ENCODE measurements at regions not wholly inside any gene's neighbourhood (a gene's known extent, or its start where the extent isn't known, plus 50 kb on each side); places are given as distances from the start of the nearest gene placed in this dataset.

- H3K27ac ChIP-seq (ENCODE audit: low read length) = peak overlapping the region; percentile 51; the same call in 1 of the 2 replicates
- no peaks in the 10 kb centered on the region for H3K27me3 ChIP-seq (ENCODE audit: control insufficient read depth, insufficient read depth, low read length)
- H3K36me3 ChIP-seq (ENCODE audit: control insufficient read depth, insufficient read depth, low read length) = no peaks in the 10 kb centered on the region
- CTCF ChIA-PET = no interaction called here
- in situ Hi-C loops (cut with HindIII; ENCODE audit: low pct_unique_long_range_greater_than_20kb, low sequenced_read_pairs) (no loop called here), intact Hi-C loops (cut with micrococcal nuclease; ENCODE audit: unreplicated experiment) (no loop called here)
- ATAC-seq = no peak
- no peak for DNase-seq (ENCODE audit: low read depth, low spot score)
- no TSS peak for BruUV-seq (replicated peaks)
- no peak overlapping the region for H3K4me3 ChIP-seq (ENCODE audit: low read depth in 2 of 2, low read length in 2 of 2)
- POLR2A ChIA-PET = no interaction called here
- TF ChIP-seq TCF7L2 (IDR thresholded peaks at IDR 0.05; ENCODE audit: low read depth, low read length) (no peak), POLR2AphosphoS5 (IDR thresholded peaks at IDR 0.05; ENCODE audit: low read depth, low read length) (no peak), REST (IDR thresholded peaks at IDR 0.05; ENCODE audit: insufficient read depth in 1 of 2, low read depth in 2 of 2, low read length in 1 of 2) (no peak), SIN3A (IDR thresholded peaks at IDR 0.05; ENCODE audit: borderline replicate concordance, insufficient read depth, low read depth, low read length) (no peak), CTCF (IDR thresholded peaks at IDR 0.05) (no peak)
- H3K4me1 ChIP-seq (ENCODE audit: control insufficient read depth, insufficient read depth, low read length) = no peaks in the 10 kb centered on the region
- H3K9me3 ChIP-seq (ENCODE audit: control insufficient read depth, insufficient read depth, low read depth, low read length) = no peaks in the 10 kb centered on the region
These were observed 1537.4 kb downstream of the NCAM2 start for GRCh38 chr21:22535630-22536029.

GRCh38 chr21:22536509-22536908 lies 1538.3 kb downstream of the NCAM2 start:
- no TSS peak for BruUV-seq (replicated peaks)
- in situ Hi-C loops (cut with HindIII; ENCODE audit: low pct_unique_long_range_greater_than_20kb, low sequenced_read_pairs) (no loop called here), intact Hi-C loops (cut with micrococcal nuclease; ENCODE audit: unreplicated experiment) (no loop called here)
- H3K36me3 ChIP-seq (ENCODE audit: control insufficient read depth, insufficient read depth, low read length) = no peaks in the 10 kb centered on the region
- H3K4me3 ChIP-seq (ENCODE audit: low read depth in 2 of 2, low read length in 2 of 2) = no peak overlapping the region
- CTCF ChIA-PET = no interaction called here
- DNase-seq (ENCODE audit: low read depth, low spot score) (no peak), ATAC-seq (peak; percentile 75)
- no peaks in the 10 kb centered on the region for H3K4me1 ChIP-seq (ENCODE audit: control insufficient read depth, insufficient read depth, low read length)
- H3K27ac ChIP-seq (ENCODE audit: low read length) = no peak overlapping the region; the same call in 1 of the 2 replicates
- POLR2A ChIA-PET = interaction anchor here (0.6 kb wide), 1 partner anchor 22 kb away, joined by 5 read pairs; no protein-coding TSS in a partner anchor
- H3K9me3 ChIP-seq (ENCODE audit: control insufficient read depth, insufficient read depth, low read depth, low read length) = no peaks in the 10 kb centered on the region
- no peaks in the 10 kb centered on the region for H3K27me3 ChIP-seq (ENCODE audit: control insufficient read depth, insufficient read depth, low read length)
- no peak for TF ChIP-seq REST (IDR thresholded peaks at IDR 0.05; ENCODE audit: insufficient read depth in 1 of 2, low read depth in 2 of 2, low read length in 1 of 2)
- TF ChIP-seq POLR2AphosphoS5 (IDR thresholded peaks at IDR 0.05; ENCODE audit: low read depth, low read length) = no peak
- TF ChIP-seq CTCF (IDR thresholded peaks at IDR 0.05) = no peak
- no peak for TF ChIP-seq SIN3A (IDR thresholded peaks at IDR 0.05; ENCODE audit: borderline replicate concordance, insufficient read depth, low read depth, low read length)
- no peak; the same call in 1 of the 2 replicates for TF ChIP-seq TCF7L2 (IDR thresholded peaks at IDR 0.05; ENCODE audit: low read depth, low read length)

Measured in Panc1 (cell line).